IPS-15b (cell line): ENCODE measurements at regions not wholly inside any gene's neighbourhood (a gene's known extent, or its start where the extent isn't known, plus 50 kb on each side); places are given as distances from the start of the nearest gene placed in this dataset.

Experiments used
- H3K27me3 ChIP-seq: one replicate; pipeline ENCODE4 v1.6.1; 2013; ENCODE audit warnings: low read length; ENCODE audit not compliant: control insufficient read depth, insufficient read depth
- H3K36me3 ChIP-seq: one replicate; pipeline ENCODE4 v1.6.1; 2013; ENCODE audit warnings: low read length; ENCODE audit not compliant: control insufficient read depth, insufficient read depth
- H3K4me1 ChIP-seq: one replicate; pipeline ENCODE4 v1.6.1; 2013; ENCODE audit warnings: mild to moderate bottlenecking, low read length; ENCODE audit not compliant: control insufficient read depth, insufficient read depth
- H3K4me3 ChIP-seq: one replicate; pipeline ENCODE4 v1.5.1; 2013; ENCODE audit warnings: low read depth, low read length
- H3K9ac ChIP-seq: one replicate; pipeline ENCODE4 v1.6.1; 2013; ENCODE audit warnings: low read depth, mild to moderate bottlenecking, low read length
- H3K9me3 ChIP-seq: one replicate; pipeline ENCODE4 v1.6.1; 2013; ENCODE audit warnings: mild to moderate bottlenecking, low read length; ENCODE audit not compliant: control insufficient read depth, insufficient read depth

DNA sequence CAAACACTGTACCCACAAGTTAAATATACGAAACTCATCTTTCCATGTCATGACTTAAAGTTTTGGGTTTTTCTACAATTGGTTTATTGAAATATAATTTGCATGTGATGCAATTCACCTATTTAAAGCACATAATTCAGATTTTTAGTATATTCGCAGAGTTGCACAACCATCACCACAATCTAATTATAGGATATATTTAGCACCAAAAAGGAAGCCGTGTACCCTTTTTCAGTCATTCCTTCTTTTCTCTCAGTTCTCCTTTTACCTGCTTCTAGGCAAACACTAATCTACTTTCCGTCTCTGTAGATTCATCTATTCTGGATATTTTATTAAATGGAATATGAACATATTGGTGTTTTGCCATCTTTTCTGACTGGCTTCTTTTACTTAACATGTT, 1458.1 kb upstream of the TENM4 start:
- Histone ChIP-seq H3K4me3 (no peak overlapping the region), H3K27me3 (no peaks in the 10 kb centered on the region), H3K9me3 (no peaks in the 10 kb centered on the region), H3K4me1 (no peaks in the 10 kb centered on the region), H3K36me3 (no peaks in the 10 kb centered on the region), H3K9ac (no peak overlapping the region)

DNA sequence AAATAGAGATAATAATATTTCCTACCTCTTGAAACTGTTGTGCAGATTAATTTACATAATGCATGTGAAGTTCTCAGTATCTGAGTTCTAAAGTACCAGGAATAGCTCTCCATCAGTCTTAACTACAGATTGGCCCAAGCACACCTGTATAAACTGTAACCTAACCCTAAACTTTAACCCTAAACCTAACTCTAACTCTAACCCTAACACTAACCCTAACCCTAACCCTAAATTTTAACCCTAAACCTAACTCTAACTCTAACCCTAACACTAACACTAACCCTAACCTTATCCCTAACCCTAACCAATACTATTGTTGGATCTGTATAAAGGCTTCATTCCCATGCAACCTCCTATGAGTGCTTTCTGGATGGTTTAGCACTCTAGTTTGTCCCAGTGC, 1445.9 kb upstream of the TENM4 start:
- H3K4me3 ChIP-seq, result no peak overlapping the region
- no peaks in the 10 kb centered on the region for H3K27me3 ChIP-seq
- no peaks in the 10 kb centered on the region for H3K9me3 ChIP-seq
- H3K4me1 ChIP-seq, result no peaks in the 10 kb centered on the region
- H3K9ac ChIP-seq, result no peak overlapping the region
- no peaks in the 10 kb centered on the region for H3K36me3 ChIP-seq

DNA sequence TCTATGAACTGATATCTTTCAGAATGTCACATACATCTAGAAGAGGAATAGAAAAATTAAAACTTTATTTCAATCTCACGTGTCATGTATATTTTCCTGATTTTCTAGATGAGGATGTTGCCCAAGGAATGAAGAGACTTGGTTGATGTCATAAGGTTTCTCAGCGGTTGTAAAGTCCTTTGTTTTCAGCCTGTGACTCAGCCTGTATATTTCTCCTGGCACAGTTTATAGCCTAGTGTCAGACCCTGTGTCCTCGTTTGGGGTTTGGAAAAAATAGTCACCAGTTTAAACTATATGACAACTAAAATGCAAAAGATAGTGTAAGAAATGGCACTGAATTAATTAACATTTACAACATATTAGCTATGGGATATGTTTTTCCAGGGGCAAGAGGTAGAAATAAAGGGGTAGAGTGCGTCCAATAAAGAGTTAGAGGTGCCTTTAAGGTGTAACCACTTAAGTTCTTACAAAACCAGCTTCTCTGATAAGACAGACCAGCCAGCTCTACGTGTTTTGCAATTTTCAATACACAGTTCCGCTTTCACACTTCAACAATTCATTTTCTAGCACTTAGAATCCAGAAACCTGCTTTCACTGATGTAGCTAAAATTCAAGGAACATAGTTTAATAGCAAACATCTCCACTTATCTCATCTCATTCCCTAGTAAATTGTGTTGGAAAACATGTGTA, 1432.6 kb upstream of the TENM4 start:
- Histone ChIP-seq H3K4me3 (no peak overlapping the region), H3K9me3 (no peaks in the 10 kb centered on the region), H3K27me3 (no peaks in the 10 kb centered on the region), H3K9ac (no peak overlapping the region), H3K36me3 (no peaks in the 10 kb centered on the region), H3K4me1 (no peaks in the 10 kb centered on the region)

DNA sequence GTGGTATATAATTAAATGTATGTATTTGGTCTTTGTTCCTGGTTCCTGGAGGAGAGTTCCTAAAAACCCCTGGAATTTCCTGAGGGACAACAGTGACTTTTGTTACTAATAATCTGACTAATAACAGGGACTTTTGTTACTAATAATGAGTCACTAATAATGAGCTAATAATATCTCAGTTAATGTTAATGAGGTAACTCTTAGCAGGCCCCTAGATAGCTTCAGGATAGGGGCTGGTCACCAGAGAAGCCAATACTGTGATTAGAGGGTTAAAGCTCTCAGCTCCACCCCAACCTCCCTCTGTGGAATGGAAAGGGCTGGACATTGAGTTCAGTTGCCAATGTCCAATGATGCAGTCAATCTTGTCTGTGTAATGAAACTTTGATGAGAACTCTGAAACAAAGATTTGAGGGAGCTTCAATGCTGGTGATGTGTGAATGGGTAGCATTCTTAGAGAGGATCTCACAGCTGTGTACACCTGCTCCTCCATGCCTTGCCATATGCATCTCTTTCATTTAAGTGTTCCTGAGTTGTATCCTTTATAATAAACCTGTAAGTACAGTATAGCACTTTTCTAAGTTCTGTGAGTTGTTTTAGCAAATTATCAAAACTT, 1431.4 kb upstream of the TENM4 start:
- Histone ChIP-seq H3K9me3 (no peaks in the 10 kb centered on the region), H3K36me3 (no peaks in the 10 kb centered on the region), H3K4me3 (no peak overlapping the region), H3K9ac (no peak overlapping the region), H3K27me3 (no peaks in the 10 kb centered on the region), H3K4me1 (no peaks in the 10 kb centered on the region)

DNA sequence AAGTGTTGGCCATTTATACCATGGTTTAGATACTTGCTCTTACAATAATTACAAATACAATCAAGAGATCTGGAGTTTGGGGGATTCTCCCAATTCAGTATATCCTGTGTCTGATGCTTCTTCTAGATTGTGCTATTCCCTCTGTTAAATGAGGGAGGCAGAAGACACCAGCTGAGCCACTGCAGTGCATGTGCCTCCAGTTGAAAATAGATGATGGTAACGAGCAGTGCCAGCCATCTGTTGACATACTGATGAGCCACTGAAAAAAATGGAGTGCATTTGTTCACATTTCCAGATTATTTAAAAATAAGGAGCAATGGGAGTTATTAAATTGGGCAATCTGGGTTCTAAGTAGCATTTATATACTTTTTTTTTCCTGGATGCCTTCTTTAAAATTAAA, 1428.0 kb upstream of the TENM4 start:
- no peaks in the 10 kb centered on the region for H3K4me1 ChIP-seq
- no peaks in the 10 kb centered on the region for H3K9me3 ChIP-seq
- no peak overlapping the region for H3K9ac ChIP-seq
- no peaks in the 10 kb centered on the region for H3K36me3 ChIP-seq
- no peak overlapping the region for H3K4me3 ChIP-seq
- H3K27me3 ChIP-seq, result no peaks in the 10 kb centered on the region

DNA sequence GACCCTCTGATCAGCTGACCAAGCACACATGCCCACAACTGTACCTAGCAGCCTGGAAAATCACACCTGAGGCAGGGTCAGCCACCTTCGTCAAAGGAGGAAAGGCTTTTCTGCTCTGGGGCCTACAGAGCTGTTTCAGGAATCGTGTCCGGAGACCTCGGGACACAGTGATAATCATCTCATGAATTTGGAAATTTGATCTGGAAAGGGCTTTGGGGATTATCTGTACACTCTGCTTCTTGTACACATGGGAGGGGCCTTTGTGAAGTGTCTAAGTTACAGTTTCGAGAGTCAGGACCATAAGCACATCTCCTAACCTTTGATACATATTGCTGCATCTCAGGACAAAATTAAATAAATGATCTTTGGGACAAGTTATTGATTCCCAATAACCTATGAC, 1421.2 kb upstream of the TENM4 start:
- Histone ChIP-seq H3K27me3 (no peaks in the 10 kb centered on the region), H3K9ac (no peak overlapping the region), H3K4me1 (no peaks in the 10 kb centered on the region), H3K4me3 (no peak overlapping the region), H3K36me3 (no peaks in the 10 kb centered on the region), H3K9me3 (no peaks in the 10 kb centered on the region)

DNA sequence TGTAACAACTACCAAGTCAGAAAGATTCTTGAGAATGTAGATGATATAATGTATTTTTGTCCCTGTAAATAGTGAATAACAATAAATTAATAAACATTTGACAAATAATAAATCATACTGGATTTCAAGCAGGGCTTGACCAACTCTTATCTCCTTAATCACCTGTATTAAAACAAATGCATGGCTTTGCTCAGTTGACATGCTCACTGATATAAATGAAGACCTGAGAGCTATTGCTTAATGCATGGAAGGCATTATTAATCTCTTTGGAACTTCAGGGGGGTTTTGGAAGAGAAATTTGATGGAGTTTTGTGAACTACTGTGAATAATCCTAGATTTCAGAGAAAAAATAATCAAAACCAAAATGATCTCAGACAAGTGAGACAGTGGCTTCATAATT, 1420.4 kb upstream of the TENM4 start:
- no peaks in the 10 kb centered on the region for H3K36me3 ChIP-seq
- no peaks in the 10 kb centered on the region for H3K9me3 ChIP-seq

DNA sequence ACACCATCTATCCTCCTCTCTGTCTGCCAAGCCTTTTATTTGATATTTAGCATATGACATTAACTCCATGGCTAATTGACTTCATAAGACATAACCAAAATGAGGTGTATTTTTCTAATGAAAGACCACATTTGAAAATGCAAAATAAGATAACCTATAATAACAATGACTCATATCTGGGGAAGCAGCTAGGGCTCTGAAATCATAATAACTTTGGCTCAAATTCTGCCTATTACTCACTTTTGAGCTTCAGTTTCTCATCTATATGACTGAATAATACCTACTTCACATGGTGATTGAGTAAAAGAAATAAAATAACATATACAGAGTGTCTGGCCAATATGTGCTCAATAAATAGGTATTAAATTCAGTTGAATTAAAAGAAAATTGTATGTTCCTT, 1419.8 kb upstream of the TENM4 start:
- H3K4me3 ChIP-seq, result no peak overlapping the region
- no peak overlapping the region for H3K9ac ChIP-seq
- no peaks in the 10 kb centered on the region for H3K9me3 ChIP-seq
- no peaks in the 10 kb centered on the region for H3K27me3 ChIP-seq
- H3K36me3 ChIP-seq, result no peaks in the 10 kb centered on the region
- H3K4me1 ChIP-seq, result no peaks in the 10 kb centered on the region

More for the DNA sequence above, 1420.4 kb upstream of the TENM4 start:
- no peaks in the 10 kb centered on the region for H3K27me3 ChIP-seq
- H3K4me1 ChIP-seq, result no peaks in the 10 kb centered on the region
- no peak overlapping the region for H3K4me3 ChIP-seq
- no peak overlapping the region for H3K9ac ChIP-seq

DNA sequence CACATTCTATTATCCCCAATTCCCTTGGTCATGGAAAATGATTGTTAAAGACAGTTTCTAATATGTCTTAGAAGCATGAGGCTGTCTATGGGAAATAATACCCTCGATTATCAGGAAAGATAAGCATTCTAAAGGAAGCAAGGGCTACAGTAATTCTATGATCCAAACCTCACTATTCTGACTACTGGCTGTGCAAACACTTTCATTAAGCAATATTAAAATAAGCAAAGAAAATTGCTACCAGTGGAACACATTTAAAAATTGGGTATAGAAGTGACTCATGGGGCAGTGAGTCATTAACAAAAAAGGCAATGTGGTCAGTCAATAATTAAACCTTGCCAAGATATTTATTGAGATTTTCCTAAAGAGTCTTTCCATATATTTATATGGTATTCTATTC, 1415.2 kb upstream of the TENM4 start:
- no peaks in the 10 kb centered on the region for H3K27me3 ChIP-seq
- no peak overlapping the region for H3K4me3 ChIP-seq
- no peak overlapping the region for H3K9ac ChIP-seq
- no peaks in the 10 kb centered on the region for H3K9me3 ChIP-seq
- no peaks in the 10 kb centered on the region for H3K4me1 ChIP-seq
- H3K36me3 ChIP-seq, result no peaks in the 10 kb centered on the region

DNA sequence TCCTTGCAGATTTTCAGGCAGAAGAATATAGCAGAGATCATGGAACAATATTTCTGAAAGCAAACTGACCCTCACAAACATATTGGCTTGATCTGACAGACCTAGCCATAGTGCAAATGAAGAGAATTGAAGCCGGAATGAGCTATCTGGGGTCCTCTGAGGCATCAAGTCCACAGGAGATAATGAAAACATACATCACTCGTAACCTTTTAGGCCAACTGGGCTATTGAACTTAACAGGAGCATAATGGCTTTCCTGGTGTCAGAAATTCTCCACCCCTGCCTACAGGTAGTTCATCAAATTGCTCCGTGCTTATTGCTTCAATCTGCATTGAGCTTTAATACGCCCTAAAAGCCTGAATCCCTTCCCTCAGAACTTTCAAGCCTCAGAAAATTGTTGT, 1414.6 kb upstream of the TENM4 start:
- Histone ChIP-seq H3K36me3 (no peaks in the 10 kb centered on the region), H3K27me3 (no peaks in the 10 kb centered on the region)

DNA sequence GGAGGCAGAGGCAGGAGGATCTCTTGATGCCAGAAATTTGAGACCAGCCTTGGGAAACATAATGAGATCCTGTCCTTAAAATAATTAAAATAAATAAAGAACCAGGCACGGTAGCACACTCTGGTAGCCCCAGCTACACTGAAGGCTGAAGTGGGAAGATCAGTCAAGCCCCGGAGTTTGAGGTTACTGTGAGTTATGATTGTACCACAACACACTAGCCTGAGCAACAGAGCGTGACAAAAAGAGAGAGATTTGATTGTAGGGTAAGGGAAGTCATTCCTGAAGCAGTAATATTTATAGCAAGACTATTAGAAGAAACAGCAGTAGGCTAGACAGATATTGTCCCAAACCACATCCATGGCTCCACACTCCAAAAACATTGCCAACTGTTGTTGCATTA, 1408.4 kb upstream of the TENM4 start:
- H3K9ac ChIP-seq, result no peak overlapping the region
- no peak overlapping the region for H3K4me3 ChIP-seq
- H3K9me3 ChIP-seq, result no peaks in the 10 kb centered on the region
- H3K27me3 ChIP-seq, result no peaks in the 10 kb centered on the region
- no peaks in the 10 kb centered on the region for H3K4me1 ChIP-seq
- H3K36me3 ChIP-seq, result no peaks in the 10 kb centered on the region

More for the DNA sequence above, 1414.6 kb upstream of the TENM4 start:
- H3K9ac ChIP-seq, result no peak overlapping the region
- no peaks in the 10 kb centered on the region for H3K9me3 ChIP-seq
- H3K4me3 ChIP-seq, result no peak overlapping the region
- no peaks in the 10 kb centered on the region for H3K4me1 ChIP-seq

DNA sequence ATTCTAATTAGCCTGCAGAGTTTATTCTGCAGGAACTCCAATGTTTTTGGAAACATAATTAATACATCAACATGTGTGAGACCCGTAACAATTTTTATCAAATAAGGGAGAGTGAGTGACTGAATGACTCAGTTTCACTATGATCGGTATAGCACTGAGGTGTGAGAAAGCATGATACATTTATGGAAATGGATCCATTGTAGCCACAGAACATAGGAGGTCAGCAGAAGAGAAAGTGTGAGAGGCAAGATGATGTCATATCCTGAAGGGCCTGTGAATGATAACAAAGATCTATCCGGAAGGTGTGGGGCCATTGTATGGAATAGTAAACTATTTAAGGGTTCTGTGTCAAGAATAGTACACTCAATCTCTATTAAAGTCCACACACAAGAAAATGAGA, 1406.1 kb upstream of the TENM4 start:
- no peaks in the 10 kb centered on the region for H3K27me3 ChIP-seq
- no peaks in the 10 kb centered on the region for H3K4me1 ChIP-seq
- H3K9me3 ChIP-seq, result no peaks in the 10 kb centered on the region
- no peak overlapping the region for H3K4me3 ChIP-seq
- H3K9ac ChIP-seq, result no peak overlapping the region
- H3K36me3 ChIP-seq, result no peaks in the 10 kb centered on the region
